Right lobe of liver (tissue), 6 donors: ENCODE measurements at regions not wholly inside any gene's neighbourhood (a gene's known extent, or its start where the extent isn't known, plus 50 kb on each side); places are given as distances from the start of the nearest gene placed in this dataset.

Experiments used
- ATAC-seq, 4 donors: fragments of 200-7000 bp; cut with Tn5 transposase; one replicate each; pipeline ENCODE4 v1.9.1; 2020; ENCODE audit warnings: mild to moderate bottlenecking in 4 of 4, moderate library complexity in 4 of 4
- DNase-seq, 3 donors: peaks; one replicate each; pipeline ENCODE4 v3.0.0-alpha.2; 2020
- H3K27ac ChIP-seq, 3 donors: fragments of 200-600 bp; one replicate each; pipeline ENCODE4 v1.8.0; 2022
- H3K27me3 ChIP-seq, 2 donors: fragments of 200-600 bp; one replicate each; pipeline ENCODE4 v1.8.0; 2022
- H3K36me3 ChIP-seq, 4 donors: fragments of 200-600 bp; sonication (generic) in 1 of 4; one replicate each; pipeline versions ENCODE4 v1.5.1 to v1.8.0; 2017 to 2022; ENCODE audit warnings: control low read depth in 1 of 4
- H3K4me1 ChIP-seq, 4 donors: fragments of 200-600 bp; sonication (generic) in 1 of 4; one replicate each; pipeline versions ENCODE4 v1.5.1 to v1.8.0; 2017 to 2022; ENCODE audit warnings: control low read depth in 1 of 4
- H3K4me3 ChIP-seq, 3 donors: fragments of 200-600 bp; one replicate each; pipeline ENCODE4 v1.8.0; 2022
- H3K9me3 ChIP-seq, 4 donors: fragments of 200-600 bp; sonication (generic) in 1 of 4; one replicate each; pipeline versions ENCODE4 v1.5.1 to v1.8.0; 2017 to 2022; ENCODE audit warnings: control low read depth in 1 of 4
- POLR2A ChIP-seq: fragments of 450-650 bp; IDR thresholded peaks from one replicate; pipeline ENCODE4 v1.6.1; 2017; ENCODE audit warnings: antibody characterized with exemption, mild to moderate bottlenecking
- WGBS: methylation state at CpG from one replicate; pipeline ENCODE4 v1.1.6; 2018; ENCODE audit warnings: low coverage, low lambda C conversion rate; ENCODE audit not compliant: insufficient coverage; ENCODE audit errors: missing lambda C conversion rate; 5-methylcytosine and 5-hydroxymethylcytosine counted together
- intact Hi-C, 2 donors: fragments of 100-400 bp; cut with DNase I; formaldehyde crosslinking; loops; one replicate each; pipeline versions ENCODE4 v1.11.2 to v1.14.1; 2022
- TF ChIP-seq, protein P1 (sequence below), 4 donors: fragments of 200-600 bp in 3 of 4; fragments of 450-650 bp in 1 of 4; IDR thresholded peaks; one replicate each; pipeline versions ENCODE4 v1.5.1 to v1.8.0; 2016 to 2022; ENCODE audit warnings: antibody characterized with exemption in 4 of 4, mild to moderate bottlenecking in 2 of 4
- donor health status: DM: no; HTN: yes; CAD: no.
- donor health status: DM: no; HTN: no; CAD: no.
- donor health status: DM: no; HTN: no; CAD: no.
- donor health status: DM: no; HTN: yes; CAD: no.
- donor health status: DM: no; HTN: yes; CAD: no.

DNA sequence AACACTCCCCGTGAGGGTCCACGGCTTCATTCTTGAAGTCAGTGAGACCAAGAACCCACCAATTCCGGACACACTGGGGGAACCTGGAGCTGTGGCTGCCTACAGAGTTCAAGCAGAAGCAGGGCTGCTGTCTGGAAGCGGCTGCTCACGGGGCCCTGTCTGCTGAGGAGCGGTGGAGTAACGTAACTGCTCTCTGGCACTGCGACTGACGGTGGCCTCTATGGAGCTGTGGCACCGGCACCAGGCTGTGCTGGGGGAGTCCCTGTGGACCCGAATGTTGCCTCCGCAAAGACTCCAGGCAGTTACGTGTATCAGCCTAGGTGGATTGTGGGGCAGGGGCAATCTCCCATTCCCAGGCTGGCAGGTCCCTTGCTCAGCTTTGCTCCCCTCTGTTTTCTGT, 703.3 kb upstream of the FRG1 start:
- TF ChIP-seq POLR2A: no peak
- TF ChIP-seq, protein P1, sequence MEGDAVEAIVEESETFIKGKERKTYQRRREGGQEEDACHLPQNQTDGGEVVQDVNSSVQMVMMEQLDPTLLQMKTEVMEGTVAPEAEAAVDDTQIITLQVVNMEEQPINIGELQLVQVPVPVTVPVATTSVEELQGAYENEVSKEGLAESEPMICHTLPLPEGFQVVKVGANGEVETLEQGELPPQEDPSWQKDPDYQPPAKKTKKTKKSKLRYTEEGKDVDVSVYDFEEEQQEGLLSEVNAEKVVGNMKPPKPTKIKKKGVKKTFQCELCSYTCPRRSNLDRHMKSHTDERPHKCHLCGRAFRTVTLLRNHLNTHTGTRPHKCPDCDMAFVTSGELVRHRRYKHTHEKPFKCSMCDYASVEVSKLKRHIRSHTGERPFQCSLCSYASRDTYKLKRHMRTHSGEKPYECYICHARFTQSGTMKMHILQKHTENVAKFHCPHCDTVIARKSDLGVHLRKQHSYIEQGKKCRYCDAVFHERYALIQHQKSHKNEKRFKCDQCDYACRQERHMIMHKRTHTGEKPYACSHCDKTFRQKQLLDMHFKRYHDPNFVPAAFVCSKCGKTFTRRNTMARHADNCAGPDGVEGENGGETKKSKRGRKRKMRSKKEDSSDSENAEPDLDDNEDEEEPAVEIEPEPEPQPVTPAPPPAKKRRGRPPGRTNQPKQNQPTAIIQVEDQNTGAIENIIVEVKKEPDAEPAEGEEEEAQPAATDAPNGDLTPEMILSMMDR (IDR thresholded peaks at IDR 0.05): no peak
- 83% methylated on average over 5 of the region's 13 CpGs for WGBS
- Histone ChIP-seq H3K27ac (no peak overlapping the region), H3K27me3 (no peaks in the 10 kb centered on the region), H3K9me3 (no peaks in the 10 kb centered on the region), H3K4me1 (no peaks in the 10 kb centered on the region), H3K4me3 (no peak overlapping the region), H3K36me3 (no peaks in the 10 kb centered on the region)
- DNase-seq (no peak), ATAC-seq (no peak)
- intact Hi-C loops: no loop called here

DNA sequence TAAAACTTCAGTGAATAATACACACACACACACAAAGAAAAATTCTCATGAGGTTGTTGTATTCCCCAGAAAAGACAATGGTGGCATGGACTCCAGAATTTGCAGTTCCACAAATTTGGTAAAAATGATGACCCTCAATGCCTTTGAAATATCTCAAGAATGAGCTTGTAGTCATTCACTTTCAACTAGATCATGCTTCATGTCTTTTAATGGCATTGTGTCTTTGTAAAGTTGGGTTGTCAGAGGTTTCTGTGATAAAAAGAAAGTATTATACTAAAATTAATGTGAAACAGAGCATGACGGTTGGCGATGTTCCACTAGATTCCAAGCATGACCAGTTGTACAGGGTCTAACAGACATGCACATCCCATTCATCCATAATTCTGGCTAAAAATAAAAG, 685.0 kb upstream of the FRG1 start:
- no peaks in the 10 kb centered on the region for H3K27me3 ChIP-seq
- H3K9me3 ChIP-seq: peaks cover 0 to 5% (median 0%) of the 10 kb centered on the region in 4 donors
- 63% methylated on average over 2 of the region's 2 CpGs for WGBS
- TF ChIP-seq, protein P1 (IDR thresholded peaks at IDR 0.05): no peak
- no peak for TF ChIP-seq POLR2A
- no peak overlapping the region for H3K27ac ChIP-seq
- intact Hi-C loops: no loop called here
- no peaks in the 10 kb centered on the region for H3K36me3 ChIP-seq
- DNase-seq: no peak
- no peaks in the 10 kb centered on the region for H3K4me1 ChIP-seq
- H3K4me3 ChIP-seq: no peak overlapping the region
- ATAC-seq: no peak

DNA sequence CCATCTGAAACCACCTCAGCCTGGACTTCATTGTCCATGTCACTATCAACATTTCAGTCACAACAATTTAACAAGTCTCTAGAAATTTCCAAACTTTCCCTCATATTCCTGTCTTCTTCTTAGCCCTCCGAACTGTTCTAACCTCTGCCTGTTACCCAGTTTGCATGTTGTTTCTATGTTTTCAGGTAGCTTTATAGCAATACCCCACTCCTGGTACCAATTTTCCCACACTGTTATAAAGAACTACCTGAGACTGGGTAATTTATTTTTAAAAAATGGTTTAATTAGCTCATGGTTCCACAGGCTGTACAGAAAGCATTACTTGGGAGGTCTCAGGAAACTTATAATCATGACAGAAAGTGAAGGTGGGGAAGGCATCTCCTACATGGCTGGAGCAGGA, 679.2 kb upstream of the FRG1 start:
- WGBS: 67% methylated on average over 1 of the region's 1 CpG
- no peak for TF ChIP-seq POLR2A
- TF ChIP-seq, protein P1 (IDR thresholded peaks at IDR 0.05): no peak
- H3K9me3 ChIP-seq: no peaks in the 10 kb centered on the region
- ATAC-seq: no peak
- intact Hi-C loops: no loop called here
- H3K4me3 ChIP-seq: no peak overlapping the region
- no peaks in the 10 kb centered on the region for H3K27me3 ChIP-seq
- no peak overlapping the region for H3K27ac ChIP-seq
- H3K36me3 ChIP-seq: no peaks in the 10 kb centered on the region
- no peak for DNase-seq
- H3K4me1 ChIP-seq: no peaks in the 10 kb centered on the region

DNA sequence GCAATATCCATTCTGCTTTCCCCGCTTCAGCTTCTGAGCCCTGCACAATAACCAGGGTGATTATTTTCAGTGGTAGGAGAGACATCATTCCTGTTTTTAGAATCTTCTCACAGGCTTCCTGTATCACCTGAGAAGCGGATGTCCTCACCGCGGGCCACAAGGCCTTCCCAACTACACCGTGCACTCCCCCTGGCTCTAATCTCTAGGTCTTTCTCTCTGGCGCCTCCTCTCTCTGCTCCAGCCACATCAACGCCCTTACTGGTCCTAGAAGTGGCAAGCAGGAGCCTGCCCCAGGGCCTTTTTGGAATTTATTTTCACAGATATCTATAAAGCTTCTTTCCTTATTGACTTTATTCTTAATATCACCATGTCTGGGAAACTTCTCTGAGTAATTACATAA, 675.2 kb upstream of the FRG1 start:
- no peak overlapping the region for H3K27ac ChIP-seq
- TF ChIP-seq, protein P1 (IDR thresholded peaks at IDR 0.05): no peak
- TF ChIP-seq POLR2A: no peak
- no peaks in the 10 kb centered on the region for H3K9me3 ChIP-seq
- intact Hi-C loops: no loop called here
- no peak for ATAC-seq
- H3K4me3 ChIP-seq: no peak overlapping the region
- no peaks in the 10 kb centered on the region for H3K4me1 ChIP-seq
- H3K36me3 ChIP-seq: no peaks in the 10 kb centered on the region
- WGBS: 94% methylated on average over 7 of the region's 7 CpGs
- DNase-seq: no peak
- H3K27me3 ChIP-seq: no peaks in the 10 kb centered on the region

DNA sequence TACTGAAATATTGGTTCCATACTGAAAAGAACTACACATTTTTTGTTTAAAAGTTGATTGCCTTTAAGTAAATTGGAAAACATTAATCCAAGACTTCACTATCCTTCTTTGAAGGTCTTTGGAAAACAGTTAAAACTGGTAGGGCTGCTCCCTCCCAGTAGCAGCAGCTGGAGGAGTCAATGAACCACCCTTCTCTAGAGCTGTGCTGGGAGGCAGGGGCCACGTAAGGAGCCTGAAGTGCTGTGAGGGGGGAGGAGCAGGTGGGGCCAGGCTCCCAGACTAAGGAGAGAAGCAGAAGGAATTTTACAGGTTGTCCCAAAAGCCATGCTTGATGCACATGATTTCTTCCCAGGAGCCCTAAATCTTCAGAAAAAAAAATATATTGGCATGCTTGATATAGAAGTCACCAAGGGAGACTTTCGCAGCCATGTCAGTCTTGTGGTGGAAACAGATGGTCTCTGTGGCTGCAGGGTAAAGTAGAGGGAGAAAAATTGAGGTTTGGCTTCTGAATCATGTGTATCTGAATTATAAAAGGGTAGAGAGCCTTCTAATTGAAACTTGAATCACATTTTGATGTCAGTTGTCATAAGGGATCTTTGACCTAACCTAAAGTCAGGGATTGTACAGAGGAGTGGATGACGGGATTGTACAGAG, 673.2 kb upstream of the FRG1 start:
- 81% methylated on average over 2 of the region's 3 CpGs for WGBS

More for the DNA sequence above, 673.2 kb upstream of the FRG1 start:
- DNase-seq (no peak), ATAC-seq (no peak)
- Histone ChIP-seq H3K4me1 (no peaks in the 10 kb centered on the region), H3K4me3 (no peak overlapping the region), H3K27me3 (no peaks in the 10 kb centered on the region), H3K9me3 (no peaks in the 10 kb centered on the region), H3K27ac (no peak overlapping the region), H3K36me3 (no peaks in the 10 kb centered on the region)
- TF ChIP-seq, protein P1 (IDR thresholded peaks at IDR 0.05): no peak
- no peak for TF ChIP-seq POLR2A
- intact Hi-C loops: no loop called here
